ENCODE measurements at regions not wholly inside any gene's neighbourhood (a gene's known extent, or its start where the extent isn't known, plus 50 kb on each side); places are given as distances from the start of the nearest gene placed in this dataset.

- Histone ChIP-seq H3K9ac (ENCODE audit: insufficient read depth, low read length) (no peak overlapping the region), H3K4me3 (replicated peaks in 1 of 4; ENCODE audit: control extremely low read depth in 1 of 4, insufficient read depth in 1 of 4, low read depth in 3 of 4, low read length in 4 of 4) (no peak overlapping the region), H3K4me2 (ENCODE audit: extremely low read depth, insufficient read depth, low read length) (no peak overlapping the region), H2AFZ (ENCODE audit: low read length) (no peak overlapping the region), H3K4me1 (ENCODE audit: control insufficient read depth, extremely low read depth, insufficient read depth, low read length) (no peaks in the 10 kb centered on the region), H3K27ac (ENCODE audit: insufficient read depth, low read length) (no peak overlapping the region), H3K79me2 (ENCODE audit: control insufficient read depth, insufficient read depth, low read length) (no peaks in the 10 kb centered on the region), H3K36me3 (ENCODE audit: control insufficient read depth, insufficient read depth, low read length) (no peaks in the 10 kb centered on the region), H3K9me3 (ENCODE audit: control insufficient read depth, insufficient read depth, low read depth, low read length) (no peaks in the 10 kb centered on the region), H3K27me3 (ENCODE audit: control insufficient read depth, insufficient read depth, low read length) (no peaks in the 10 kb centered on the region), H4K20me1 (ENCODE audit: control insufficient read depth, extremely low read depth, insufficient read depth, low read length) (no peaks in the 10 kb centered on the region)
- no peak for TF ChIP-seq EZH2 (IDR thresholded peaks at IDR 0.05; ENCODE audit: low read length, missing control alignments)
- no peak for TF ChIP-seq CTCF (conservative IDR thresholded peaks at IDR 0.05 in 1 of 2, IDR thresholded peaks at IDR 0.05 in 1 of 2; ENCODE audit: low read depth in 1 of 2, low read length in 2 of 2)
- no peak for DNase-seq (ENCODE audit: low read depth in 2 of 2)
Observed at GRCh38 chr3:84236261-84236660, 722.5 kb upstream of the CADM2 start.

DNA sequence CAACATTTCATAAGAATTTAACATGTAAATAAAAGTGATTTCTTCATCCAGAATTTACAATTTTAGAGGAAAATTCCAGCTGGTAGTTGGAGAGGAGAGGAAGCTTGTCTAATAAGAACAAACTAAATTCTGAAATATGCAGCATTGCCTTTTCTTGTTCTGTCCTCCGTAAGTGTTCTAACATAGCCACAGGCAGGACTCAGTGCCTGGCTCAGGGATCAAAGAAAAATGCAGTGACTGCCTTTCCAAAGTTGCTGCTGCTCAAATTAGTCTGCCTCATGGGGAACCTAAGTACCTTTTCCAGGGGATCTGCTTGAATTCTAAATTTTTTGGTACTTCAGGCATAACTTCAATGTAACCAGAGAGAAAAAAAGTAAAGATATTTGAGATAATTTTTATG, 713.0 kb upstream of the CADM2 start:
- no peaks in the 10 kb centered on the region for H3K27me3 ChIP-seq (ENCODE audit: control insufficient read depth, insufficient read depth, low read length)
- no peaks in the 10 kb centered on the region for H3K4me1 ChIP-seq (ENCODE audit: control insufficient read depth, extremely low read depth, insufficient read depth, low read length)
- no peak overlapping the region for H3K4me2 ChIP-seq (ENCODE audit: extremely low read depth, insufficient read depth, low read length)
- no peak for DNase-seq (ENCODE audit: low read depth in 2 of 2)
- H3K79me2 ChIP-seq (ENCODE audit: control insufficient read depth, insufficient read depth, low read length), result no peaks in the 10 kb centered on the region
- no peaks in the 10 kb centered on the region for H3K36me3 ChIP-seq (ENCODE audit: control insufficient read depth, insufficient read depth, low read length)
- no peak for TF ChIP-seq CTCF (conservative IDR thresholded peaks at IDR 0.05 in 1 of 2, IDR thresholded peaks at IDR 0.05 in 1 of 2; ENCODE audit: low read depth in 1 of 2, low read length in 2 of 2)
- no peak for TF ChIP-seq EZH2 (IDR thresholded peaks at IDR 0.05; ENCODE audit: low read length, missing control alignments)
- no peak overlapping the region for H3K4me3 ChIP-seq (replicated peaks in 1 of 4; ENCODE audit: control extremely low read depth in 1 of 4, insufficient read depth in 1 of 4, low read depth in 3 of 4, low read length in 4 of 4)
- H3K9ac ChIP-seq (ENCODE audit: insufficient read depth, low read length), result no peak overlapping the region
- no peaks in the 10 kb centered on the region for H4K20me1 ChIP-seq (ENCODE audit: control insufficient read depth, extremely low read depth, insufficient read depth, low read length)
- H3K9me3 ChIP-seq (ENCODE audit: control insufficient read depth, insufficient read depth, low read depth, low read length), result no peaks in the 10 kb centered on the region
- no peak overlapping the region for H3K27ac ChIP-seq (ENCODE audit: insufficient read depth, low read length)
- no peak overlapping the region for H2AFZ ChIP-seq (ENCODE audit: low read length)

DNA sequence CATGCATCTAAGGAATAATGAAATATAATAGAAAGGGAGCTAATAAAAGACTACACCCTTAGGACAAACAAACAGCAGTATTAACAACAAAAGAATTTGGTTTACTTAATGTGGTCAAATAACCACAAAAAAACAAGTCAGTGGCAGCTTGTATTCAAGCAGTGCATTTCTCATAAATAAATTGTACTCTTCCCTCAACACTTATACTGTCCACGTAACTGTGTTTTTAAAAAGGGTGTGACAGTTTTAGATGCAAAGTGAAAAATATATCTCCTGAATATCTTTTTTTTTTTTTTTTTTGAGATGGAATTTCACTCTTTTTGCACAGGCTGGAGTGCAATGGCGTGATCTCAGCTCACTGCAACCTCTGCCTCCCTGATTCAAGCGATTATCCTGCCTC, 698.2 kb upstream of the CADM2 start:
- no peak overlapping the region for H3K27ac ChIP-seq (ENCODE audit: insufficient read depth, low read length)
- no peak for DNase-seq (ENCODE audit: low read depth in 2 of 2)
- no peaks in the 10 kb centered on the region for H3K9me3 ChIP-seq (ENCODE audit: control insufficient read depth, insufficient read depth, low read depth, low read length)
- H4K20me1 ChIP-seq (ENCODE audit: control insufficient read depth, extremely low read depth, insufficient read depth, low read length), result peaks cover 1% of the 10 kb centered on the region
- no peak overlapping the region for H3K9ac ChIP-seq (ENCODE audit: insufficient read depth, low read length)
- no peak overlapping the region for H2AFZ ChIP-seq (ENCODE audit: low read length)
- no peaks in the 10 kb centered on the region for H3K4me1 ChIP-seq (ENCODE audit: control insufficient read depth, extremely low read depth, insufficient read depth, low read length)
- H3K79me2 ChIP-seq (ENCODE audit: control insufficient read depth, insufficient read depth, low read length), result no peaks in the 10 kb centered on the region
- no peaks in the 10 kb centered on the region for H3K36me3 ChIP-seq (ENCODE audit: control insufficient read depth, insufficient read depth, low read length)
- no peak overlapping the region for H3K4me2 ChIP-seq (ENCODE audit: extremely low read depth, insufficient read depth, low read length)
- H3K4me3 ChIP-seq (replicated peaks in 1 of 4; ENCODE audit: control extremely low read depth in 1 of 4, insufficient read depth in 1 of 4, low read depth in 3 of 4, low read length in 4 of 4), result no peak overlapping the region
- TF ChIP-seq EZH2 (IDR thresholded peaks at IDR 0.05; ENCODE audit: low read length, missing control alignments) (no peak), CTCF (conservative IDR thresholded peaks at IDR 0.05 in 1 of 2, IDR thresholded peaks at IDR 0.05 in 1 of 2; ENCODE audit: low read depth in 1 of 2, low read length in 2 of 2) (no peak)
- no peaks in the 10 kb centered on the region for H3K27me3 ChIP-seq (ENCODE audit: control insufficient read depth, insufficient read depth, low read length)

All from fibroblast of lung (primary cell).